Lower leg skin (tissue), 3 donors: ENCODE measurements at regions not wholly inside any gene's neighbourhood (a gene's known extent, or its start where the extent isn't known, plus 50 kb on each side); places are given as distances from the start of the nearest gene placed in this dataset.

Experiments
- CTCF ChIP-seq, 3 donors: fragments of 450-650 bp; IDR thresholded peaks; one replicate each; pipeline ENCODE4 v1.5.1; 2016; ENCODE audit warnings: antibody characterized with exemption in 3 of 3, mild to moderate bottlenecking in 3 of 3, moderate library complexity in 2 of 3
- POLR2A ChIP-seq, 2 donors: fragments of 450-650 bp; IDR thresholded peaks; one replicate each; pipeline ENCODE4 v1.6.1; 2016 to 2017; ENCODE audit warnings: antibody characterized with exemption in 2 of 2, mild to moderate bottlenecking in 1 of 2, moderate library complexity in 1 of 2

- TF ChIP-seq CTCF (IDR thresholded peaks at IDR 0.05): no peak
- TF ChIP-seq POLR2A (IDR thresholded peaks at IDR 0.05): no peak
Measured at GRCh38 chr10:11687779-11688447, 54.3 kb upstream of the ECHDC3 start.
